Esophagus squamous epithelium (tissue), 4 donors: ENCODE measurements at regions not wholly inside any gene's neighbourhood (a gene's known extent, or its start where the extent isn't known, plus 50 kb on each side); places are given as distances from the start of the nearest gene placed in this dataset.

Experiments used
- CTCF ChIP-seq, 6 experiments: fragments of 450-650 bp in 4 of 6; fragments of 200-600 bp in 2 of 6; sonication (generic) in 2 of 6; IDR thresholded peaks; one replicate each; pipeline ENCODE4 v1.5.1; 2016 to 2019; ENCODE audit warnings: antibody characterized with exemption in 6 of 6, mild to moderate bottlenecking in 4 of 6, moderate library complexity in 4 of 6
- POLR2A ChIP-seq, 4 donors: fragments of 450-650 bp; IDR thresholded peaks; one replicate each; pipeline ENCODE4 v1.6.1; 2017; ENCODE audit warnings: antibody characterized with exemption in 4 of 4, mild to moderate bottlenecking in 4 of 4, moderate library complexity in 3 of 4

- TF ChIP-seq POLR2A (IDR thresholded peaks at IDR 0.05) = no peak
- no peak for TF ChIP-seq CTCF (IDR thresholded peaks at IDR 0.05)
These were observed 82.8 kb downstream of the COQ2 start for GRCh38 chr4:83201761-83202160.
